ENCODE measurements at regions not wholly inside any gene's neighbourhood (a gene's known extent, or its start where the extent isn't known, plus 50 kb on each side); places are given as distances from the start of the nearest gene placed in this dataset.

- no peaks in the 10 kb centered on the region for H3K27me3 ChIP-seq (ENCODE audit: low read depth, low read length)
- no peaks in the 10 kb centered on the region for H3K36me3 ChIP-seq (ENCODE audit: control insufficient read depth in 1 of 2, insufficient read depth in 2 of 2, low read length in 2 of 2)
- no peaks in the 10 kb centered on the region for H3K4me1 ChIP-seq (ENCODE audit: control insufficient read depth in 1 of 2, insufficient read depth in 2 of 2, low read length in 2 of 2)
- no peak overlapping the region for H3K4me3 ChIP-seq (ENCODE audit: low read depth in 1 of 2, low read length in 2 of 2)
- H3K27ac ChIP-seq (ENCODE audit: low read length), result no peak overlapping the region
- H3K9me3 ChIP-seq (ENCODE audit: control insufficient read depth in 1 of 2, low read length in 2 of 2), result no peaks in the 10 kb centered on the region
These were observed 83.3 kb upstream of the AKIRIN2 start for GRCh38 chr6:87785229-87785862.

- Histone ChIP-seq H3K27me3 (ENCODE audit: low read depth, low read length) (no peaks in the 10 kb centered on the region), H3K36me3 (ENCODE audit: control insufficient read depth in 1 of 2, insufficient read depth in 2 of 2, low read length in 2 of 2) (no peaks in the 10 kb centered on the region), H3K4me1 (ENCODE audit: control insufficient read depth in 1 of 2, insufficient read depth in 2 of 2, low read length in 2 of 2) (no peaks in the 10 kb centered on the region), H3K27ac (ENCODE audit: low read length) (no peak overlapping the region), H3K4me3 (ENCODE audit: low read depth in 1 of 2, low read length in 2 of 2) (no peak overlapping the region), H3K9me3 (ENCODE audit: control insufficient read depth in 1 of 2, low read length in 2 of 2) (no peaks in the 10 kb centered on the region)
These were observed 82.7 kb upstream of the AKIRIN2 start for GRCh38 chr6:87784690-87785089.

- H3K4me3 ChIP-seq (ENCODE audit: low read depth in 1 of 2, low read length in 2 of 2), result no peak overlapping the region
- H3K36me3 ChIP-seq (ENCODE audit: control insufficient read depth in 1 of 2, insufficient read depth in 2 of 2, low read length in 2 of 2), result no peaks in the 10 kb centered on the region
- no peaks in the 10 kb centered on the region for H3K27me3 ChIP-seq (ENCODE audit: low read depth, low read length)
- H3K4me1 ChIP-seq (ENCODE audit: control insufficient read depth in 1 of 2, insufficient read depth in 2 of 2, low read length in 2 of 2), result no peaks in the 10 kb centered on the region
- no peak overlapping the region for H3K27ac ChIP-seq (ENCODE audit: low read length)
- no peaks in the 10 kb centered on the region for H3K9me3 ChIP-seq (ENCODE audit: control insufficient read depth in 1 of 2, low read length in 2 of 2)
These were observed 82.0 kb upstream of the AKIRIN2 start for GRCh38 chr6:87784051-87784450.

GRCh38 chr6:87779542-87779941, 77.5 kb upstream of the AKIRIN2 start:
- Histone ChIP-seq H3K36me3 (ENCODE audit: control insufficient read depth in 1 of 2, insufficient read depth in 2 of 2, low read length in 2 of 2) (no peaks in the 10 kb centered on the region), H3K27me3 (ENCODE audit: low read depth, low read length) (no peaks in the 10 kb centered on the region), H3K27ac (ENCODE audit: low read length) (no peak overlapping the region), H3K4me3 (ENCODE audit: low read depth in 1 of 2, low read length in 2 of 2) (no peak overlapping the region), H3K9me3 (ENCODE audit: control insufficient read depth in 1 of 2, low read length in 2 of 2) (no peaks in the 10 kb centered on the region), H3K4me1 (ENCODE audit: control insufficient read depth in 1 of 2, insufficient read depth in 2 of 2, low read length in 2 of 2) (no peaks in the 10 kb centered on the region)

GRCh38 chr6:87772597-87773530, 70.8 kb upstream of the AKIRIN2 start:
- H3K27ac ChIP-seq (ENCODE audit: low read length), result no peak overlapping the region
- no peak overlapping the region for H3K4me3 ChIP-seq (ENCODE audit: low read depth in 1 of 2, low read length in 2 of 2)
- no peaks in the 10 kb centered on the region for H3K36me3 ChIP-seq (ENCODE audit: control insufficient read depth in 1 of 2, insufficient read depth in 2 of 2, low read length in 2 of 2)
- no peaks in the 10 kb centered on the region for H3K27me3 ChIP-seq (ENCODE audit: low read depth, low read length)
- H3K9me3 ChIP-seq (ENCODE audit: control insufficient read depth in 1 of 2, low read length in 2 of 2), result no peaks in the 10 kb centered on the region
- H3K4me1 ChIP-seq (ENCODE audit: control insufficient read depth in 1 of 2, insufficient read depth in 2 of 2, low read length in 2 of 2), result no peaks in the 10 kb centered on the region

GRCh38 chr6:87767478-87767877, 65.4 kb upstream of the AKIRIN2 start:
- H3K27me3 ChIP-seq (ENCODE audit: low read depth, low read length), result no peaks in the 10 kb centered on the region
- H3K27ac ChIP-seq (ENCODE audit: low read length), result no peak overlapping the region
- H3K36me3 ChIP-seq (ENCODE audit: control insufficient read depth in 1 of 2, insufficient read depth in 2 of 2, low read length in 2 of 2), result no peaks in the 10 kb centered on the region
- H3K4me1 ChIP-seq (ENCODE audit: control insufficient read depth in 1 of 2, insufficient read depth in 2 of 2, low read length in 2 of 2), result peaks cover 0 to 3% of the 10 kb centered on the region in 2 donors
- H3K9me3 ChIP-seq (ENCODE audit: control insufficient read depth in 1 of 2, low read length in 2 of 2), result no peaks in the 10 kb centered on the region
- H3K4me3 ChIP-seq (ENCODE audit: low read depth in 1 of 2, low read length in 2 of 2), result no peak overlapping the region

GRCh38 chr6:87766211-87766610, 64.2 kb upstream of the AKIRIN2 start:
- Histone ChIP-seq H3K4me1 (ENCODE audit: control insufficient read depth in 1 of 2, insufficient read depth in 2 of 2, low read length in 2 of 2) (peaks cover 0 to 3% of the 10 kb centered on the region in 2 donors), H3K27me3 (ENCODE audit: low read depth, low read length) (no peaks in the 10 kb centered on the region), H3K27ac (ENCODE audit: low read length) (no peak overlapping the region), H3K36me3 (ENCODE audit: control insufficient read depth in 1 of 2, insufficient read depth in 2 of 2, low read length in 2 of 2) (no peaks in the 10 kb centered on the region), H3K4me3 (ENCODE audit: low read depth in 1 of 2, low read length in 2 of 2) (no peak overlapping the region), H3K9me3 (ENCODE audit: control insufficient read depth in 1 of 2, low read length in 2 of 2) (no peaks in the 10 kb centered on the region)

GRCh38 chr6:87763901-87764300, 61.9 kb upstream of the AKIRIN2 start:
- H3K4me3 ChIP-seq (ENCODE audit: low read depth in 1 of 2, low read length in 2 of 2), result no peak overlapping the region
- H3K9me3 ChIP-seq (ENCODE audit: control insufficient read depth in 1 of 2, low read length in 2 of 2), result no peaks in the 10 kb centered on the region

GRCh38 chr6:87763276-87763675, 61.2 kb upstream of the AKIRIN2 start:
- Histone ChIP-seq H3K27me3 (ENCODE audit: low read depth, low read length) (no peaks in the 10 kb centered on the region), H3K9me3 (ENCODE audit: control insufficient read depth in 1 of 2, low read length in 2 of 2) (no peaks in the 10 kb centered on the region), H3K27ac (ENCODE audit: low read length) (no peak overlapping the region), H3K4me1 (ENCODE audit: control insufficient read depth in 1 of 2, insufficient read depth in 2 of 2, low read length in 2 of 2) (peaks cover 0 to 3% of the 10 kb centered on the region in 2 donors), H3K4me3 (ENCODE audit: low read depth in 1 of 2, low read length in 2 of 2) (no peak overlapping the region), H3K36me3 (ENCODE audit: control insufficient read depth in 1 of 2, insufficient read depth in 2 of 2, low read length in 2 of 2) (no peaks in the 10 kb centered on the region)

More at GRCh38 chr6:87763901-87764300, 61.9 kb upstream of the AKIRIN2 start:
- Histone ChIP-seq H3K4me1 (ENCODE audit: control insufficient read depth in 1 of 2, insufficient read depth in 2 of 2, low read length in 2 of 2) (peaks cover 0 to 3% of the 10 kb centered on the region in 2 donors), H3K27ac (ENCODE audit: low read length) (no peak overlapping the region), H3K36me3 (ENCODE audit: control insufficient read depth in 1 of 2, insufficient read depth in 2 of 2, low read length in 2 of 2) (no peaks in the 10 kb centered on the region), H3K27me3 (ENCODE audit: low read depth, low read length) (no peaks in the 10 kb centered on the region)

GRCh38 chr6:87762116-87762515, 60.1 kb upstream of the AKIRIN2 start:
- Histone ChIP-seq H3K36me3 (ENCODE audit: control insufficient read depth in 1 of 2, insufficient read depth in 2 of 2, low read length in 2 of 2) (no peaks in the 10 kb centered on the region), H3K27me3 (ENCODE audit: low read depth, low read length) (no peaks in the 10 kb centered on the region), H3K4me3 (ENCODE audit: low read depth in 1 of 2, low read length in 2 of 2) (no peak overlapping the region), H3K27ac (ENCODE audit: low read length) (no peak overlapping the region), H3K4me1 (ENCODE audit: control insufficient read depth in 1 of 2, insufficient read depth in 2 of 2, low read length in 2 of 2) (no peaks in the 10 kb centered on the region), H3K9me3 (ENCODE audit: control insufficient read depth in 1 of 2, low read length in 2 of 2) (no peaks in the 10 kb centered on the region)

GRCh38 chr6:87757792-87758191, 55.8 kb upstream of the AKIRIN2 start:
- H3K27me3 ChIP-seq (ENCODE audit: low read depth, low read length), result no peaks in the 10 kb centered on the region
- H3K9me3 ChIP-seq (ENCODE audit: control insufficient read depth in 1 of 2, low read length in 2 of 2), result no peaks in the 10 kb centered on the region
- no peaks in the 10 kb centered on the region for H3K36me3 ChIP-seq (ENCODE audit: control insufficient read depth in 1 of 2, insufficient read depth in 2 of 2, low read length in 2 of 2)
- no peak overlapping the region for H3K4me3 ChIP-seq (ENCODE audit: low read depth in 1 of 2, low read length in 2 of 2)
- no peak overlapping the region for H3K27ac ChIP-seq (ENCODE audit: low read length)
- H3K4me1 ChIP-seq (ENCODE audit: control insufficient read depth in 1 of 2, insufficient read depth in 2 of 2, low read length in 2 of 2), result no peaks in the 10 kb centered on the region
